Esophagus squamous epithelium (tissue), 5 donors: ENCODE measurements at regions not wholly inside any gene's neighbourhood (a gene's known extent, or its start where the extent isn't known, plus 50 kb on each side); places are given as distances from the start of the nearest gene placed in this dataset.

Experiments used
- DNase-seq: peaks from one replicate; lab custom pipeline; 2025; lab: John Stamatoyannopoulos, UW
- H3K27ac ChIP-seq, 4 donors: fragments of 200-600 bp; sonication (generic); one replicate each; pipeline ENCODE4 v1.5.1; 2016 to 2019; ENCODE audit warnings: mild to moderate bottlenecking in 1 of 4
- H3K27me3 ChIP-seq, 4 donors: fragments of 200-600 bp; sonication (generic); 1 replicate in 3 of 4; 2 replicates in 1 of 4; pipeline versions ENCODE4 v1.5.1 to v1.6.0; 2017 to 2021; ENCODE audit warnings: antibody characterized with exemption in 1 of 4
- H3K36me3 ChIP-seq, 3 donors: fragments of 200-600 bp; sonication (generic); one replicate each; pipeline ENCODE4 v1.5.1; 2016 to 2019
- H3K4me1 ChIP-seq, 3 donors: fragments of 200-600 bp; sonication (generic); one replicate each; pipeline ENCODE4 v1.5.1; 2017 to 2019
- H3K4me3 ChIP-seq, 4 donors: fragments of 200-600 bp; sonication (generic); 1 replicate in 3 of 4; 2 replicates in 1 of 4; pipeline ENCODE4 v1.5.1; 2016 to 2019; ENCODE audit warnings: mild to moderate bottlenecking in 2 of 4, moderate library complexity in 1 of 4
- H3K9me3 ChIP-seq, 3 donors: fragments of 200-600 bp; sonication (generic); one replicate each; pipeline ENCODE4 v1.5.1; 2016 to 2019
- CTCF ChIP-seq, 6 experiments: fragments of 450-650 bp in 4 of 6; fragments of 200-600 bp in 2 of 6; sonication (generic) in 2 of 6; IDR thresholded peaks; one replicate each; pipeline ENCODE4 v1.5.1; 2016 to 2019; ENCODE audit warnings: antibody characterized with exemption in 6 of 6, mild to moderate bottlenecking in 4 of 6, moderate library complexity in 4 of 6
- POLR2A ChIP-seq, 4 donors: fragments of 450-650 bp; IDR thresholded peaks; one replicate each; pipeline ENCODE4 v1.6.1; 2017; ENCODE audit warnings: antibody characterized with exemption in 4 of 4, mild to moderate bottlenecking in 4 of 4, moderate library complexity in 3 of 4
- WGBS, 2 donors: methylation state at CpG; one replicate each; pipeline ENCODE4 v1.1.5; 2018; 5-methylcytosine and 5-hydroxymethylcytosine counted together
- intact Hi-C: fragments of 100-400 bp; cut with DNase I; formaldehyde crosslinking; loops from one replicate; pipeline ENCODE4 v1.15.0; 2022
- donor health status: DM: yes; HTN: yes; CAD: no.

GRCh38 chr4:187160486-187160885 is 436.8 kb upstream of the FAT1 start:
- H3K36me3 ChIP-seq: no peaks in the 10 kb centered on the region
- intact Hi-C loops: no loop called here
- H3K9me3 ChIP-seq: no peaks in the 10 kb centered on the region
- no peaks in the 10 kb centered on the region for H3K4me1 ChIP-seq
- no peak for DNase-seq
- TF ChIP-seq CTCF (IDR thresholded peaks at IDR 0.05) (no peak), POLR2A (IDR thresholded peaks at IDR 0.05) (no peak)
- no peaks in the 10 kb centered on the region for H3K27me3 ChIP-seq
- no peak overlapping the region for H3K4me3 ChIP-seq
- 89 to 94% methylated on average over 3 of the region's 3 CpGs for WGBS, 2 donors
- H3K27ac ChIP-seq: no peak overlapping the region

GRCh38 chr4:187166886-187167512 is 443.3 kb upstream of the FAT1 start:
- no peaks in the 10 kb centered on the region for H3K27me3 ChIP-seq
- H3K36me3 ChIP-seq: no peaks in the 10 kb centered on the region
- intact Hi-C loops: no loop called here
- no peak for DNase-seq
- no peak overlapping the region for H3K27ac ChIP-seq
- peaks cover 0 to 10% (median 0%) of the 10 kb centered on the region in 3 donors for H3K4me1 ChIP-seq
- TF ChIP-seq POLR2A (IDR thresholded peaks at IDR 0.05): no peak
- no peak for TF ChIP-seq CTCF (IDR thresholded peaks at IDR 0.05)
- no peaks in the 10 kb centered on the region for H3K9me3 ChIP-seq
- no peak overlapping the region for H3K4me3 ChIP-seq
- 86 to 88% methylated on average over 6 to 7 of the region's 7 CpGs for WGBS, 2 donors

GRCh38 chr4:187171706-187172339 is 448.2 kb upstream of the FAT1 start:
- DNase-seq: no peak
- Histone ChIP-seq H3K4me1 (peaks cover 0 to 10% (median 0%) of the 10 kb centered on the region in 3 donors), H3K9me3 (no peaks in the 10 kb centered on the region), H3K27ac (no peak overlapping the region), H3K36me3 (no peaks in the 10 kb centered on the region), H3K4me3 (no peak overlapping the region), H3K27me3 (no peaks in the 10 kb centered on the region)
- TF ChIP-seq CTCF (IDR thresholded peaks at IDR 0.05): no peak
- no peak for TF ChIP-seq POLR2A (IDR thresholded peaks at IDR 0.05)
- intact Hi-C loops: no loop called here
- 30 to 42% methylated on average over 12 of the region's 12 CpGs for WGBS, 2 donors

GRCh38 chr4:187172340-187172761 is 448.7 kb upstream of the FAT1 start:
- H3K9me3 ChIP-seq: no peaks in the 10 kb centered on the region
- no peak overlapping the region for H3K4me3 ChIP-seq

More at GRCh38 chr4:187172340-187172761, 448.7 kb upstream of the FAT1 start:
- no peaks in the 10 kb centered on the region for H3K27me3 ChIP-seq
- H3K36me3 ChIP-seq: no peaks in the 10 kb centered on the region
- 47 to 54% methylated on average over 7 of the region's 7 CpGs for WGBS, 2 donors
- DNase-seq: no peak
- H3K27ac ChIP-seq: no peak overlapping the region
- intact Hi-C loops: no loop called here
- peaks cover 0 to 10% (median 0%) of the 10 kb centered on the region in 3 donors for H3K4me1 ChIP-seq
- TF ChIP-seq POLR2A (IDR thresholded peaks at IDR 0.05): no peak
- no peak for TF ChIP-seq CTCF (IDR thresholded peaks at IDR 0.05)
